ENCODE measurements at regions not wholly inside any gene's neighbourhood (a gene's known extent, or its start where the extent isn't known, plus 50 kb on each side); places are given as distances from the start of the nearest gene placed in this dataset.

DNA sequence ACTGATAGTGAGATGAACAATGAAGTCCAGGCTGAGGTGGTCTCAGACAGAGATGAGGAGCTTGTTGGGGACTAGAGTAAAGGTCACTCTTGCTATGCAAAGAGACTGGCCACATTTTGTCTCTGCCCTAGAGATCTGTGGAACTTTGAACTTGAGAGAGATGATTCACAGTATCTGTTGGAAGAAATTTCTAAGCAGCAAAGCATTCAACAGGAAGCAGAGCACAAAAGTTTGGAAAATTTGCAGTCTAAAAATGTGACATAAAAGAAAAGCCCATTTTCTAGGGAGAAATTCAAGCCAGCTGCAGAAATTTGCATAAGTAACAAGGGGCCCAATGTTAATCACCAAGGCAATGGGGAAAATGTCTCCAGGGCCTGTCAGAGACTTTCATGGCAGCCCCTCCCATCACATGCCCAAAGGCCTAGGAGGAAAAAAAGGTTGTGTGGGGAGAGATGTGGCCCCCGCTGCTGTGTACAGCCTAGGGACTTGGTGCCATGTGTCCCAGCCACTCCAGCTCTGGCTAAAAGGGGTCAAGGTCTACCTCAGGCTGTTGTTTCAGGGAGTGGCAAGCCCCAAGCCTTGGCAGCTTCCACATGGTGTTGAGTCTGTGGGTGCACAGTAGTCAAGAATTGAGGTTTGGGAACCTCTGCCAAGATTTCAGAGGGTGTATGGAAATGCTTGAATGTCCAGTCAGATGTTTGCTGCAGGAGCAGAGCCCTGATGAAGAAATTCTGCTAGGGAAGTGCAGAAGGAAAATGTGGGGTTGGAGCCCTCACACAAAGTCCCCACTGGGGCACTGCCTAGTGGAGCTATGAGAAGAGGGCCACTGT lies 262.8 kb downstream of the DKK2 start:
- no peak for DNase-seq (ENCODE audit: low spot score in 2 of 2)
- FAIRE-seq, result no peak

DNA sequence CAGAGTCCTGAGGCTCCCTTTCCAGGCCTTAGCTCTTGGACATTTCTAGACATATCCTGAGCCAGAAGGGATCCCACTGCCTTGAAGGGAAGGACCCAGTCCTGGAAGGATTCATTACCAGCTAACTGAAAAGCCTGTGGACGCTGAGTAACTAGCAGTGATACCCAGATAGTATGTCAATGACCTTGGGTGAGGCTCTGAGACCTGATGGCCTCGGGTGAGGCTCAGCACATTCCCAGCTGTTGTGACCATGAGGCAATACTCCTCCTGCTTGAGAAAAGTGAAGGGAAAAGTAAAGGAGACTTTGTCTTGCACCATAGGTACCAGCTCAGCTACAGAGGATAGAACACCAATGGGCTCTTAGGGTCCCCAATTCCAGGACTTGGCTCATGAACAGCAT lies 268.1 kb downstream of the DKK2 start:
- FAIRE-seq, result no peak
- no peak for DNase-seq (ENCODE audit: low spot score in 2 of 2)

DNA sequence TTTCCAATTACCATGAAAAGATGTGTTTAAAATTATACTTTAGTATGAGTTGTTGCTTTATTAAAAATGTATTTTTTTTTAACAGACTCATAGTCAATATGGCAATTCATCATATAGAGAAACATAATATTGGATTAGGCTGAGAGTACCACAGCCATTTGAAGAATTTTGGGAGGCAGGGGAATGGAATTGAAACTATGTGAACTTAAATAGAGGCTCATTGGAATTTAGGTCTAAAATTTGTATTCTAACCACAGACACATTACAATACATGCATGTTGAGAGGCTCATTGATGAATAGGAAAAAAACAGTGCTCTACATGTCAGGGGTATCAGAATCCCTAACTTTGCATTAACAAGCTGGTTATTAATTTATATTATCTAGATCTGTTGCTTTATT lies 269.6 kb downstream of the DKK2 start:
- FAIRE-seq, result no peak
- DNase-seq (ENCODE audit: low spot score in 2 of 2), result no peak

DNA sequence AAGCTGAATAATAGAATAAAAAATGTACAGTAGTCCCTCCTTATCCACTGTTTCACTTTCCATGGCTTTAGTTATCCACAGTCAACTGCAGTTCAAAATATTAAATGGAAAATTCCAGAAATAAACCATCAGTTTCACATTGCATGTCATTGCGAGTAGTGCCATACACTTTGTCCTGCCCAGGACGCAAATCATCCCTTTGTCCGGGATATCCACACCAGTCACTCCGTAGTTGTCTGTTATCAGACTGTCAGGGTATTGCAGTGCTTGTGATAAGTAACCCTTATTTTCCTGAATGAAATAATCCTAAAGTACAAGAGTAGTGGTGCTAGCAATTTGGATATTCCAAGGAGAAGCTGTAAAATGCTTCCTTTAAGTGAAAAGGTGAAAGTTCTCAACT lies 271.3 kb downstream of the DKK2 start:
- no peak for FAIRE-seq
- no peak for DNase-seq (ENCODE audit: low spot score in 2 of 2)

DNA sequence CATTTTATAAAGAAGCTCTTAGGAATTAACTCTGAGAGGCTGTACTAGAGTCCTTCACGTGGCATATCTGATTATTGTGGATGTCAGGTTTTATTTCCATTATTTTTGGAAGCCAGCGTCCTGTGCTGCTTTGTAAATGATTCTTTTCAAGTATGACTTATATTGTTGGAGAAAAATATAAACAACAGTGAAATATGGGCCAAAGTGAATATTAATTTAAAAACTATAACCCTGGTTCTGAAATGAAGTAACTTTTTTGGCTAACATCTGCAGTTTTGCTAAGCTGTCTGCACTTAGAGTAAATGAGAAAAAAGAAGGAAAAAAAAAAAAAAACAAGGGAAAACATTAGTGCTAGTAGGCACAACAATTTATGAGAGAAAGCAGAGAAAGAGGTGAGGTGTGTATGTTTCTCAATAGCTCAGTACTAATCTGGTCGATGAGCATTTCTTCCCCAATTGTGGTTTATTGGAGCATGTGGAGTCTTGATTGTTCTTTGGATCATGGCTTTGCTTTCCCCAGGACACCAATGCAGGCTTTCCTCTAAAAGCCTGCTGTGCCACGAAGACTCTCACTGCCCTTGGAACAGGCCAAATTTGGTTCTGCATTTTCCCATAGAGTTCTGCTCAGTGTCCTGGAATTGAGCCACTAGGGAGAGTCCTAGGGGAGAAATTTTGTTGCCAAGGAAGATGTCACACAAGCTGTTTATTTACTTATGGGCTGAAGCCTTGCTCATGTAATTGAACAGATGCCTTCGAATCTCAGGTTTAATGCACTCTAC lies 273.3 kb downstream of the DKK2 start:
- no peak for DNase-seq (ENCODE audit: low spot score in 2 of 2)
- FAIRE-seq, result no peak

DNA sequence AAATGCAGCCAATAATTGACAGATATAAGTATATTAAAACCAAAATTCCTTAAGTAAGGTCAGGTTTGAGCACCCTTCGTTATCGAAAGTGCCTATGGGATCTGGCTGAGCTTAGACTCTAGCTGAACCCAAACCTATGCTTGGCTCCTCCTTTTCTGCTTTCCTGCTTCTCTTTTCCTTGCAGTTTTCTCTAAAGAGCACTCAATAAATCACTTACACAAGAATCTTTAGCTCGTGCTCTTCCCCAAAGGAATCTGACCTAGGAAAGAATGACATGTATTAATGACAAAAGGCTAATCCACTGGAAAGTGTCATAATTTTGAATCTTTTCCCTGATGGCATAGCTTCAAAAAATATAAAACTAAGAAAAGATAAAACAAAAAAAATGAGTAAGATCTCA lies 282.7 kb downstream of the DKK2 start:
- DNase-seq (ENCODE audit: low spot score in 2 of 2) (no peak), FAIRE-seq (no peak)

DNA sequence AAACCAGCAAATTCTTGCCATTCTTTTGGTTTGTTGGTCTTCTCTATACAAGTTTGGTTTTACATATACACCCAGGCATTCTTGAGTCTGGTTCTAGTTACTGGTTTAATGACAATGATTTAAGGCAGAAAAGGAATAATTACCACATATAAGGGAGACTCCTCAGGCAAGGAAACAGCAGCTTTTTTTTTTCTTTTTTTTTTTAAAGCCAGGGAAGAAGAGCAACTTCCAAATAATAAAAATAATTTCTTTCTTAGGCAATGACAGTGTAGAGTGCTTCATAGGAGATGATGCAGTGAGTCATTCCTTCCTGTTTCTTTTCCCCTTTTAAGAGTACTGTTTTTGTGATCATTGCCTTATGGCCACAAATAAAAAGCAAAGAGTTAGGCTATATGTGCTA lies 289.7 kb downstream of the DKK2 start:
- DNase-seq (ENCODE audit: low spot score in 2 of 2), result no peak
- FAIRE-seq, result no peak

DNA sequence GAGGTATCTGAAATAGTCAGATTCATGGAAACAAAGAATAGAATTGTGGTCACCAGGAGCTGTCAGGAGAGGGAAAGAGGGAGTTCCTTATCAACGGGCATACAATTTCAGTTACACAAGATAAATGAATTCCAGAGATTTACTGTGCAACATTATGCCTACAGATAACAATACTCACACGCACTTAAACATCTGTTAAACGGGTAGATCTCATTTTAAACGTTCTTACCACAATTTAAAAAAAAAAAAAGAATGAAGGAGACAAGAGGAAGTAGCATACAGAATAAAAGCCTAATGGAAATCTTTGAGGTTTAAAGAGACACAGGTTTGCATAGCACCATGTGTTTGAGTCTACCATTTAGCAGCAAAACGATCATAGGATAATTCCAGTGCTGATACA lies 298.0 kb downstream of the DKK2 start:
- FAIRE-seq (no peak), DNase-seq (ENCODE audit: low spot score in 2 of 2) (no peak)

DNA sequence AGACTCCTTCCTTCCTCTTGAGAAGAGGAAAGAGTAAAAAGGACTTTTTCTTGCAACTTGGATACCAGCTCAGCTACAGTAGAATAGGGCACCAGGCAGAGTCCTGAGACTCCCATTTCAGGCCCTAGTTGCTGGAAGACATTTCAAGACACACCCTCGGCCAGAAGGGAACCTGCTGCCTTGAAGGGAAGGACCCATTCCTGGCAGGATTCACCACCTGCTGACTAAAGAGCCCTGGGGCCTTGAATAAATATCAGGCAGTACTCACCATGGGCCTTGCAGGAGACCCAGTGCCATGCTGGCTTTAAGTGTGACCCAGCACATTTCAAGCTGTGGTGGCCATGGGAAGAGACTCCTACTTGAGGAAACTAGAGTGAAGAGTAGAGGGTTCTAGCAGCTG lies 317.6 kb downstream of the DKK2 start:
- FAIRE-seq, result no peak
- DNase-seq (ENCODE audit: low spot score in 2 of 2), result no peak

DNA sequence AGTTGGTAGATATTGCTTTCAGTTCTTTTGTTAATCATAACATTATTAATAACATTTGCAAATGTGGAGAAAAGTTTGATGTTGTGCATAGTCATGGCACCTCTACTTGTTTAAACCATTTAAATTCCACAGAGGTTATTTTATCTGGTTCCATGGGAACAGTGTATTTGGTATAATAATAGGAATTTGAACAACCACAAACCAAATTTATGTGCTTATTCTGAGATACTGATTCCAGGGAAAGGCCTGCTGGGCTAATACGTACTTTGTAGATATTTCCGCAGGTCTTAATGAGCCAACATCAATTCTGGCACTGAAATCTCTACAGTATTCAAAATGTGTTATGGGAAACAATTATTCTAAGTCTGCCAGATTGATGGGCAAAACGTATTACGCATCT lies 319.0 kb downstream of the DKK2 start:
- no peak for DNase-seq (ENCODE audit: low spot score in 2 of 2)
- FAIRE-seq, result no peak

DNA sequence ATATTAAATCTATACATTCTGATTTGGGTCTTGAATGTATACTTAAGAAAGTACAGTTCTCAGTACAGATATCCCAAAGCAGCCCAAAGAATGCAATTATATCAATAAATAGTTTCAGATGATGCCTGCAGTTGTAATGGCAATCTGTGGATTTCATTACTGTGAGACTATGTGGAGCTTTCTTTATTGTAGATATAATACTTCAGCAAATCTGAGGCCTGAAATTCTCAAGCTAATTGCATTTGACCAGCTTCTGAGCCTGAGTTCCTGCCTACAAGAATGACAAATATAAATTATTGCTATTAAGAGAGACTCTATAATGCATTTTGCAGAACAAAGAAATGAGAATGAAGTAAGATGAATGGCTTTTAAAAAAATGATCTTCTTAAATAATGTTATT lies 320.3 kb downstream of the DKK2 start:
- FAIRE-seq (no peak), DNase-seq (ENCODE audit: low spot score in 2 of 2) (no peak)

DNA sequence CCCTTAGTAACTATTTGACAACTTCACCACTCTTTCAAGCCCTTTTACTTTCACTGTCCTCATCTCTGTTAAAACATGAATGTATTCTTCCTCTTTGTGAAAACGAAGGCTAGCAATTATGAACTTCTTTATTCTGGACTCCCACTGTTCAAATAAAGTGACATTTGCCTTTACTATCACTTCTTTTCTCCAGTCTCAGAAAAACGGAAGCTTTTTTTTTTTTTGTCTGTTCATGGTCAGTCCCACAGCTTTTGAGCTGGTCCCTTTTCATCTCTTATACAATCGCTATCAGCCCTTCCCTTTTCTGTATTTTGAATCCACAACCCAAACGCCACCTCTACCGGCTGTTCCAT lies 327.7 kb downstream of the DKK2 start:
- DNase-seq (ENCODE audit: low spot score in 2 of 2) (no peak), FAIRE-seq (no peak)

DNA sequence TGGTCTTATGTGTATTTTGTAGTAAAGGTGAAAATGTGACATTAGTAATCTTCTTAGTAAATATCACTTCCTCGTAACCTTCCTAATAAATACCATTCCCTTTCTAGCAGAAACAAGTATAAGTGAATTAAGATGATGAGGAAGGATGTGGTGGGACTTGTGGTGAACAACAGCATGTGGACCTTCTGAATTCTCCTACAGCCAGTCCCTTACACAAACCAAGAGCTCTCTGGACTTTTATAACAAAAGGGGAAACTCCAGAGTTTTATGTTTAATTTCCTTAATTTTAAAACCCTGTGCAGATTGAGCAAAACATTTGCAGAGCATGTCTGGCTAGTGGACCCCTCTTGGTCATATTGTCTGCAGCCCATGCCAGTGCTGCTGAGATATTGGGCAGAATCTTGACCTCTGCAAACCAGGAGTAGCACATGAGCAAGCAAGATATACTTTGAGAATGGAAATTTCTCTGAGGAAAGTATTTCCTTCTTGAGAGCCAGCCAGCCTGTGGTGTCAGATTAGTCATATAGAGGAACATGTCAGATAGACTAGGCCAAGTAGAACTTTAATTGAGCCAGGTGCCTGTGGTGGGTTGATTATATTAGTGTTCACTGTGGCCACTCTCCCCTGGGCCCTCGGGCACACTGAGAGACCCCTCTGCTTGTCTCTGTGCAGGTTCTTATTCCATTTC lies 328.2 kb downstream of the DKK2 start:
- DNase-seq (ENCODE audit: low spot score in 2 of 2) (no peak), FAIRE-seq (no peak)

DNA sequence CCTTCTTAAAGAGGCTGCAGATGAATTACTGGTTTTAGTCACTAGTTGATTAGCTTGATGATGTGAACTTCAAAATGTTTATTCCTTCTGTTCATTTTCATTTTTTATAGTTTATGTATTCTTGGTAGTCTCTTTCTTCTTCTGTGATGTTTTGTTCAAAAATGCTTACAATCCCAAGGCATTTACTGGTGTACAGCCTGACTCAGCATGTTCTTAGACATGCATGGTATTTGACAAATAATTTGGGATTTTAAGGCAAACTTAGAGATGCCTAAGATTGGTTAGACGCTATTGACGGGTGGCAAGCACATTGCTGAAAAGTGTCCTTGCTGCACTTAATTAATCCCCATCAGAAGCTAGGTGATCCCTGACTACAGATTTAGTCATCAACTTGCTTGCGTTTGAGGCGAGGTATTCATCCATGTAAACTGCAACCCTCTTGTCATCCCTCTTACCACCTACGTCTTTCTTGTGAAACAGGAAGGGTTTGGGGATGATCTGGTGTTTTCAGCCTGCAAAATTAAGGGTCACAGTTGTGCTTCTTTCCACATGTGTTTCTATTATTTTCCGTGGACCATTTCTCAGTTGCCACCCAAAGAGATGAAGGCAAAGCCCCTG lies 331.8 kb downstream of the DKK2 start:
- FAIRE-seq, result no peak
- no peak for DNase-seq (ENCODE audit: low spot score in 2 of 2)

DNA sequence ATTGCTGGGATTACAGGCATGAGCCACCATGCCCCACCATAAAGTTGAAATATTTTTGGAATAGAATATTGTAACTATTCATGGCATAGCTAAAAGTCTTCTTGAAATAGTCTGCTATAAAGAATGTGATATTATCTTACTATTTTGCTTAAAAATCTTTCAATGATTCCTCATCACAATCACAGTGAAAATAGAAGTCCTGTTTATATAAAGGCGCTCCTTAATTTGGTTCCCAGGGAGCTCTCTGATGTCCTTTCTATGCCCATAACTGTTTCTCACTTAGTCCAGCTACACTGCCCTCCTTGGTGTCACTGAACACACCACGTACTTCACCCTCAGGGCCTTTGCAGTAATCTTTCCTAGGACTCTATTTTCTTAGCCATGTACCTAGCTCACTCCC lies 331.7 kb upstream of the GIMD1 start:
- FAIRE-seq (no peak), DNase-seq (ENCODE audit: low spot score in 2 of 2) (no peak)

DNA sequence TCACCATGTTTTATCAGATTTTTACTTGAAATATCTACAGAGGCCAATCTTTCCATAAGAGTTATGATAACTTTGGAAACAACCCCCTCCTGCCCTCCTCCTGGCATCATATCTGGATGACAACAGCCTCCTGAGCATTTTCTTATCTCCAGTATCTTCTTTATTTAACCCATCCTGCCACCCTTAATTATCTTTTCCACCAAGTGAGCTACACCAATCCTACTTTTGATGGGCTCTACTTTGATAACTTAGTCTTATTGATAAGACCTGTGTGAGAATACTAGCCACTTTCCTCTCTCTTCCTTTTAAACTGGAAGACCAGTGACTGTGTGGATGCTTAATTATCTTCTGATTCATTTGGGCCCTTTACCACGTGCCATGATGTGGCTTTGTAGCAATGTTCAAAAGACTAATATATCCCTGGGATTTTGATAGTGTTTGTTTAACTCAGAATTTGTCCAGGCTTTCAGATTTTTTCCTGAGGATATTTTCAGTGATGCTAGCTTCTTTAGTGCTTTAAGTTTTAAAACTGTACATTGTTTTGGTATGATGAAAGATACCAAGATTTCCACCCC lies 330.1 kb upstream of the GIMD1 start:
- FAIRE-seq, result no peak
- no peak for DNase-seq (ENCODE audit: low spot score in 2 of 2)

DNA sequence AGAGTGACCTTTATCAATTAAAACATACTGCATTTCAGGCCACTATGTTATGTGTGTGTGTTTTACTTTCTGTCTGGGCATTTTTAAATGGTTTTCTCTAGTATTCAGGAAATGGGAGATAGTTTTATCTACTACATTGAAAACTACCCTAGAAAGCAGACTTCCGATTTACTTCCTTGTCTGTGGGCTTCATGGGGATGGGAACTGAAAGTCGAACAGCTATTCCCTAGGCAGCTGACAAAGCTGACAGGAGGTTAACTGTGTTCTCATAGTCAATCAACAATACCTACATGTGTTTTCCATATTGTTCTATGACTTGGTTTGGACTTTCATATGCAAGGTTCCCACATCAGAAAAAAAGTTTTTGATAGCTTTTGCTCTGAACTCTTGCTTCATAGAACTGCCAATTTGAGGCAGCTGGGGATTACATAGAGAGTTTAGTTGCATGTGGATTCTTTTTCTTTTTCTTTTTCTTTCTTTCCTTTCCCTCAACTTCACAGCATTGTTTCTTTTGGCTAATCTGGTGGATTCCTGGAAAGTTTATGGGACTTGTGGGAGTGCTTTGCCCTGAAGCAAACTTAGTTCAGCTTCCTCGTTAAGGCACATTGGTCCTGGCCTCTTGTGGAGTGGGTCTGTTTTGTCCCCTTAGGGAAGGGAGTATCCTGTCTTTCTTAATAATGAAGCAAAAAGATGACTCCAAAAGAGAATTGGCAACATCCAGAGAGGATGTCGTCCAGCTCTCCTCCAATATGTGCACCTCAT lies 327.1 kb upstream of the GIMD1 start:
- DNase-seq (ENCODE audit: low spot score in 2 of 2) (no peak), FAIRE-seq (no peak)

DNA sequence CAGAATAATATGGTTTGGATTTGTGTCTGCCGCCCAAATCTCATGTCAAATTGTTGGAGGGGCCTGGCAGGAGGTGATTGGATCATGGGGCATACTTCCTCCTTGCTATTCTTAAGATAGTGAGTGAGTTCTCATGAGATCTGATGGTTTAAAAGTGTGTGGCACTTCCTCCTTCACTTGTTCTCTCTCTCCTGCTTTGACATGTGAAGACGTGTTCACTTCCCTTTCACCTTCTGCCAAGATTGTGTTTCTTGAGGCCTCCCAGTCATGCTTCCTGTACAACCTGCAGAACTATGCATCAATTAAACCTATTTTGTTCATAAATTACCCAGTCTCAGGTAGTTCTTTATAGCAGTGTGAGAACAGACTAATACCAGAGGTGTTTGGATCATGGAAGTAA lies 325.7 kb upstream of the GIMD1 start:
- FAIRE-seq (no peak), DNase-seq (ENCODE audit: low spot score in 2 of 2) (no peak)

DNA sequence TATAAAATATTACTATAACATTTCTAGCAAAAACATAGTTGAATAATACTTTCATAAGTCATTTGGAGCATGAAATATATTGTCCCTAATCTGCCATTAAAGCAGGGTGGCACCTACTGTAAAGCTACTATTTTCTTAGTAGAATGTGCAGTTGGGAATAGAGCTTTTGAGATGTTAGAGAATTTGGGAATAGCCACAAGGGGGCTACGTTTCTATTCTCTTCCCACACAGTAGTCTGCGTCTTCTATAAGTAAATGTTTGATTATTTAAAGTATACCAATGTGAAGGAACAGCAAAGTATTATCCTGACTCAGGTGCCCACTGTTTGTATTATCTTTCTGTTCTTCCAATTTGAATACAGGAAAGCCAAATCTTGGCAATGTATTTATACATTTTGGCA lies 323.2 kb upstream of the GIMD1 start:
- no peak for FAIRE-seq
- no peak for DNase-seq (ENCODE audit: low spot score in 2 of 2)

DNA sequence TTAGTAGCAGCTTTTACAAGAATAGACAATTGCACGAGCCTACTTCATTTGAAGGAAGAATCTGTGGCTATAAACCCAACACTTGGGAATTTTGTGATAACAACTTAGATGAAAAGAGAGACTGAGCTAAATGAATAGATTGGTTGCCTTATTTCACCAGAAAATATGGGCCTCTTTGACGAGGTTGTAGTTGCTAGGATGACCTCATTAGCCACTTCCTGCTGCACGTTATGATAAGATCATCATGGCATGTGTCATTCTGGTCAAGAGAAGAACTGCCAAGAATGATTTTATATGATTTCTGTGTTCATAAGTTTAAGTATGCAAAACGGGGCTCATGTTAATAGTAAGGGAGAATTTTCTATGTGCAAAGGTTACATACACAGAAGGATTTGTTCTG lies 321.9 kb upstream of the GIMD1 start:
- no peak for FAIRE-seq

More for the DNA sequence above, 321.9 kb upstream of the GIMD1 start:
- DNase-seq (ENCODE audit: low spot score in 2 of 2), result no peak

Measured in frontal cortex (tissue), 3 donors.